A204.1 (cell line): ENCODE measurements at regions not wholly inside any gene's neighbourhood (a gene's known extent, or its start where the extent isn't known, plus 50 kb on each side); places are given as distances from the start of the nearest gene placed in this dataset.
"Not testable (repeated sequence)": the region's sequence is repeated elsewhere in the genome, so short reads cannot be mapped to it uniquely, and the experiment has no call there.

Experiments
- FAIRE-seq: peaks from 2 replicates; lab custom pipeline; 2012; peaks lifted over from hg19 to GRCh38; lab: Jason Lieb, UNC

- FAIRE-seq = no peak
These were observed 180.6 kb upstream of the GRIA4 start for GRCh38 chr11:105429096-105429910.

GRCh38 chr11:105407101-105407500 is 202.8 kb upstream of the GRIA4 start:
- FAIRE-seq = no peak

- FAIRE-seq = no peak
These were observed 208.5 kb upstream of the GRIA4 start for GRCh38 chr11:105401269-105401809.

GRCh38 chr11:105399511-105399910 is 210.4 kb upstream of the GRIA4 start:
- FAIRE-seq = no peak

- no peak for FAIRE-seq
These were observed 211.2 kb upstream of the GRIA4 start for GRCh38 chr11:105398636-105399035.

- FAIRE-seq = no peak
These were observed 216.5 kb upstream of the GRIA4 start for GRCh38 chr11:105393326-105393725.

- no peak for FAIRE-seq
These were observed 217.3 kb upstream of the GRIA4 start for GRCh38 chr11:105392556-105392955.

- no peak for FAIRE-seq
These were observed 219.9 kb upstream of the GRIA4 start for GRCh38 chr11:105389952-105390351.

- FAIRE-seq = peak; percentile 6
These were observed 221.9 kb upstream of the GRIA4 start for GRCh38 chr11:105388006-105388405.

- no peak for FAIRE-seq
These were observed 227.9 kb upstream of the GRIA4 start for GRCh38 chr11:105381941-105382340.

GRCh38 chr11:105377870-105378269 is 232.0 kb upstream of the GRIA4 start:
- FAIRE-seq = no peak

- no peak for FAIRE-seq
These were observed 232.6 kb upstream of the CARD18 start for GRCh38 chr11:105372206-105372605.

- FAIRE-seq = no peak
These were observed 231.7 kb upstream of the CARD18 start for GRCh38 chr11:105371311-105371710.

- FAIRE-seq = no peak
These were observed 229.1 kb upstream of the CARD18 start for GRCh38 chr11:105368711-105369110.

- no peak for FAIRE-seq
These were observed 227.6 kb upstream of the CARD18 start for GRCh38 chr11:105367129-105367528.

GRCh38 chr11:105361651-105362050 is 222.1 kb upstream of the CARD18 start:
- no peak for FAIRE-seq

GRCh38 chr11:105357764-105358163 is 218.2 kb upstream of the CARD18 start:
- FAIRE-seq = no peak

GRCh38 chr11:105357146-105357545 is 217.6 kb upstream of the CARD18 start:
- no peak for FAIRE-seq

- FAIRE-seq = not testable (repeated sequence)
These were observed 210.3 kb upstream of the CARD18 start for GRCh38 chr11:105349867-105350266.

- FAIRE-seq = no peak
These were observed 205.4 kb upstream of the CARD18 start for GRCh38 chr11:105344938-105345337.

GRCh38 chr11:105334025-105334714 is 194.6 kb upstream of the CARD18 start:
- FAIRE-seq = no peak

GRCh38 chr11:105333153-105333552 is 193.6 kb upstream of the CARD18 start:
- FAIRE-seq = no peak

GRCh38 chr11:105332171-105332570 is 192.6 kb upstream of the CARD18 start:
- no peak for FAIRE-seq
